ENCODE measurements at regions not wholly inside any gene's neighbourhood (a gene's known extent, or its start where the extent isn't known, plus 50 kb on each side); places are given as distances from the start of the nearest gene placed in this dataset.

DNA sequence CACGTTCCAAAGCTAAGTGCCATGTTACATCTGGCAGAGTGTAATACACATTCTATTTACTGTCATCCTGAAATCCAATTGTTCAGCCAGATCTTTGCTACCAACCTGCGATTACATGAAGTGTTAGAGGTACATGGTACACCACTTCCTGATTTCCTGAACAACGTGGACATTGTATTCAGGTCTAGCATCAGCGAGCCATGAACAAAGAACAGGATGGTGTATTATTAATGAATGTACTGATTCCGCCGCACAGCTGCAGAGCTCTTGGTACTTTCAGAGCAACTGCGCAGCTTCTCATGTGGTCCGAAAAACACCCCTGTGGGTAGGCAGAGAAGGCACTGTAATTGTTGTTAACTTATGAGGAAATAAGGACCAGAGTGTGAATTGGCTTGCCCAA lies 511.4 kb downstream of the AJAP1 start:
- TF ChIP-seq, protein P1, sequence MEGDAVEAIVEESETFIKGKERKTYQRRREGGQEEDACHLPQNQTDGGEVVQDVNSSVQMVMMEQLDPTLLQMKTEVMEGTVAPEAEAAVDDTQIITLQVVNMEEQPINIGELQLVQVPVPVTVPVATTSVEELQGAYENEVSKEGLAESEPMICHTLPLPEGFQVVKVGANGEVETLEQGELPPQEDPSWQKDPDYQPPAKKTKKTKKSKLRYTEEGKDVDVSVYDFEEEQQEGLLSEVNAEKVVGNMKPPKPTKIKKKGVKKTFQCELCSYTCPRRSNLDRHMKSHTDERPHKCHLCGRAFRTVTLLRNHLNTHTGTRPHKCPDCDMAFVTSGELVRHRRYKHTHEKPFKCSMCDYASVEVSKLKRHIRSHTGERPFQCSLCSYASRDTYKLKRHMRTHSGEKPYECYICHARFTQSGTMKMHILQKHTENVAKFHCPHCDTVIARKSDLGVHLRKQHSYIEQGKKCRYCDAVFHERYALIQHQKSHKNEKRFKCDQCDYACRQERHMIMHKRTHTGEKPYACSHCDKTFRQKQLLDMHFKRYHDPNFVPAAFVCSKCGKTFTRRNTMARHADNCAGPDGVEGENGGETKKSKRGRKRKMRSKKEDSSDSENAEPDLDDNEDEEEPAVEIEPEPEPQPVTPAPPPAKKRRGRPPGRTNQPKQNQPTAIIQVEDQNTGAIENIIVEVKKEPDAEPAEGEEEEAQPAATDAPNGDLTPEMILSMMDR (IDR thresholded peaks at IDR 0.05; ENCODE audit: control insufficient read depth, insufficient read depth, low read depth, low read length, missing control alignments): no peak
- no peak for DNase-seq (ENCODE audit: low read depth)
- no peak overlapping the region for H3K4me3 ChIP-seq (ENCODE audit: control insufficient read depth, low read depth, low read length)

DNA sequence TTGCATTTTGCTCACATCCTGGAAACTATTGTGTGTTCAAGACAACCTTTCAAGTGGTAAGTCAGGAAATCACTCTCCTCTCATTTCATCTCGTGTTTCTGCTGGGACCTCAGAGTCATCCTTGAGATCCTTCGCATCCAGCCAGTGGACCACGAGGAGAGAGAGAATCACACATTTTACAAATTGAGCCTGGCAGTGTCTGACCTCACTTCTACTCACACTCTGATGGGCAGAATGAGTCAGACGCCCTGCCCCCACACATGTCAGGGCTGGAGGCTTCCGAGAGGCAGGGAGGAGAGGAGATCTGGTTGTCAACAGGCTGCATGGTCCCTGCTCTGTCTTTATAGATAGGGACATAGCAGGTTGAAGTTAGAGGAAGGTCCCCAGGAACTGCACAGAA lies 509.7 kb downstream of the AJAP1 start:
- no peak for DNase-seq (ENCODE audit: low read depth)
- no peak overlapping the region for H3K4me3 ChIP-seq (ENCODE audit: control insufficient read depth, low read depth, low read length)
- TF ChIP-seq, protein P1 (IDR thresholded peaks at IDR 0.05; ENCODE audit: control insufficient read depth, insufficient read depth, low read depth, low read length, missing control alignments): no peak

DNA sequence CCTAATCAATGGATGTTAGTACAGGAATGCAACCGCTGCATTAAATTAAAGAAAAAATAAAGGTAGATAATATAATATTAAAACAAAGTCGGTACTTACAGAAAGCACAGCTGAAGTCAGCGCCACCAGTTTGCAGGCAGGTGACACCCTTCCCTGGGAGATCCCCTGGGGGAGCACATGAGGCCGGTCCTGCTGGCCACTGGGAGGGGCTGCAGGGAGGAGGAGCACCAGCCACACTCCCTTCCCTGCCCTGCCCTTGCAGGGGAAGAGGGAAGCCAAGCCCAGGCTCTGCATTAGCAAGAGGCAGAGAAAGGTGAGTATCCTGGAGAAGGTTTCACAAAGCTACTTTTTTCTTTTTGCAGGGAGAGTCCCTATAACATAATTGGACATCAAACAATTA lies 507.0 kb downstream of the AJAP1 start:
- TF ChIP-seq, protein P1 (IDR thresholded peaks at IDR 0.05; ENCODE audit: control insufficient read depth, insufficient read depth, low read depth, low read length, missing control alignments): no peak
- H3K4me3 ChIP-seq (ENCODE audit: control insufficient read depth, low read depth, low read length): no peak overlapping the region
- DNase-seq (ENCODE audit: low read depth): no peak

DNA sequence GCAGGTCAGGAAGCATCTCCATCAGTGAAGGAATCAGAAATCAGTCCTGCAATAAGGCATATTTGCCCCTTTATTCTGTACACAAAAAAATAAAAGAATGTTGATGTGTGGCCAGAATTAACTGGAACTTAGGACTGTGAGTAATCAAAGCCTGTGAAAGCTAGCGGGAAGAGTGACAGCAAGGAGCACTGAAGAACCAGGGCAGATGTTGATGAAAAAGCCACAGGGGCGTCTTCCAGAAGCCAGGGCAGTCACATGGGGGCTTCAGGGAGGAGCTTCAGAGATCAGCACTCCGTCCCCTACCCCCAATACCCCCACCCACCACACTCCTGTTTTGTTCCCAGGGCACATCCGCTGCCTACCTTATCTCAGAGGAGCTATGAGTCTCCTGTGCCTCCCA lies 502.8 kb downstream of the AJAP1 start:
- no peak for DNase-seq (ENCODE audit: low read depth)
- no peak overlapping the region for H3K4me3 ChIP-seq (ENCODE audit: control insufficient read depth, low read depth, low read length)
- TF ChIP-seq, protein P1 (IDR thresholded peaks at IDR 0.05; ENCODE audit: control insufficient read depth, insufficient read depth, low read depth, low read length, missing control alignments): no peak

DNA sequence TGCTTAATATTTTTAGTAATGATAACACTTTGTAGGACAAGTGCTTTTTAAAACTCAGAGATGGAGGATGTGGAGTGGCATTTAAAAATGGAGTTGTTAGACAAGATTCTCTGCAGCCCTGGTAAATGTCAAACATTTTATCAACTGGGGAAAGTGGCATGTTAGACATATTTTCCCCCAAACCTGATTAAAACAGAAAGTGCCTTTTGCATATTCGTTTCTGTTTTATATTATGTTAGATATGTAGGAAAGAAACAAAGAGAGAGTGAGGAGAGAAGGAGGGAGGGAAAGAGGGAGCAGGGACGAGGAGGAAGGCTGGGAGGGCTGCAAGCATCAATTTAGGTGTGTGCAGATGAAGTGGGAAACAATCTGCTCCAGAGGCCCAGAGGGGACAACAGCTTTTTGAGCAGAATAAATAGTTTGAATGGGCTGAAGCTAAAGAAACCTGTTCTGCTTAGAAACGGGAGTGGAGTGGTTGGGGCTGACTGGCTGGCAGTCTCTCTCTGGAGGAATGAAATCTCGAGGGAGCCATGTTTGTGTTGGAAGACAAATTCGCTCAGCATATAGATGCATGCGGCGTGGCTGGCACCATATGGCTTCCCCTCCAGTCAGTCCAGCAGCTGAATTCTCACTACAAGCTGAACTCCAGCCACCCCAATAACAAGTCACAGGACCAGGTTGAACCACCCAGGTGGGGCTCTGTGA lies 502.2 kb downstream of the AJAP1 start:
- no peak overlapping the region for H3K4me3 ChIP-seq (ENCODE audit: control insufficient read depth, low read depth, low read length)
- TF ChIP-seq, protein P1 (IDR thresholded peaks at IDR 0.05; ENCODE audit: control insufficient read depth, insufficient read depth, low read depth, low read length, missing control alignments): no peak
- no peak for DNase-seq (ENCODE audit: low read depth)

DNA sequence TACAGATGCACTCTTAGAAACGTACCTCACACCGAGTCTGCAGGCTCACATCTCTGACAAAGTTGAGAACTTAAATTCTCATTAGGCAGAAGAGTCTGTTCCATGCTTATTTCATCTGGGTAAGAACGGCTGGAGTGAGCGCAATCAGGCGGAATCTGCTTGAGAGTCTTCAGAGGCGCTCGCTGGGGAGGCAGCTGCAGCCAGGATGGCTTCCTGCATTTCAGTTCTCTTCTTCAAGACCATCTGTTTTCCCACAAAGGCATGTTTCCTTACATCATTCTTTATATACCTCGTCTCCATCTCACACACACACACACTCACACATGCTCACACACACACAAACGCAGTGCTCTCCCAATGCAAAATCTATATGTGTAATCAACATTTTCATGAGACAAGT lies 497.1 kb downstream of the AJAP1 start:
- no peak for DNase-seq (ENCODE audit: low read depth)
- TF ChIP-seq, protein P1 (IDR thresholded peaks at IDR 0.05; ENCODE audit: control insufficient read depth, insufficient read depth, low read depth, low read length, missing control alignments): no peak
- H3K4me3 ChIP-seq (ENCODE audit: control insufficient read depth, low read depth, low read length): no peak overlapping the region
